ENCODE measurements at regions not wholly inside any gene's neighbourhood (a gene's known extent, or its start where the extent isn't known, plus 50 kb on each side); places are given as distances from the start of the nearest gene placed in this dataset.

DNA sequence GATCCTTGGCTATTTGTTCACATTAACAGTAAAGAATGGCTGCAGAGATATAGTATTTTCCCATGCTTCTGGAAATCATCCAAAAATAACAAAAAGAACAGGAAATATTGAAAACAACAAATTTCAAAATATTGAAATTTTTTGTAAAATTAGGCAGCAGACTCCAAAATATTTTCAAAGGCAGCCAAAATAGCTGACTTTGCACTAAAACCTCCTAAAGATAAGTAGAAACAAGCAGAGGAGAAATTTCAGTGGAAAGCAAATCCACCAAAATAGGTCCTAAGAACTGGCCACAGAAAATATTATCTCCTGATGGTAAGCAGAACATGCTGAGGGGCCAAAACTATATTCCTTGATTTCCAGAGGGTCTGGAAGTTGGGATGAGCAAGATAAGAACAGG lies 456.3 kb upstream of the DMAC1 start:
- TF ChIP-seq POLR2A (IDR thresholded peaks at IDR 0.05), result no peak
- TF ChIP-seq, protein P1, sequence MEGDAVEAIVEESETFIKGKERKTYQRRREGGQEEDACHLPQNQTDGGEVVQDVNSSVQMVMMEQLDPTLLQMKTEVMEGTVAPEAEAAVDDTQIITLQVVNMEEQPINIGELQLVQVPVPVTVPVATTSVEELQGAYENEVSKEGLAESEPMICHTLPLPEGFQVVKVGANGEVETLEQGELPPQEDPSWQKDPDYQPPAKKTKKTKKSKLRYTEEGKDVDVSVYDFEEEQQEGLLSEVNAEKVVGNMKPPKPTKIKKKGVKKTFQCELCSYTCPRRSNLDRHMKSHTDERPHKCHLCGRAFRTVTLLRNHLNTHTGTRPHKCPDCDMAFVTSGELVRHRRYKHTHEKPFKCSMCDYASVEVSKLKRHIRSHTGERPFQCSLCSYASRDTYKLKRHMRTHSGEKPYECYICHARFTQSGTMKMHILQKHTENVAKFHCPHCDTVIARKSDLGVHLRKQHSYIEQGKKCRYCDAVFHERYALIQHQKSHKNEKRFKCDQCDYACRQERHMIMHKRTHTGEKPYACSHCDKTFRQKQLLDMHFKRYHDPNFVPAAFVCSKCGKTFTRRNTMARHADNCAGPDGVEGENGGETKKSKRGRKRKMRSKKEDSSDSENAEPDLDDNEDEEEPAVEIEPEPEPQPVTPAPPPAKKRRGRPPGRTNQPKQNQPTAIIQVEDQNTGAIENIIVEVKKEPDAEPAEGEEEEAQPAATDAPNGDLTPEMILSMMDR (IDR thresholded peaks at IDR 0.05), result no peak

Data from gastroesophageal sphincter (tissue), 3 donors.